Trophoblast cell (in vitro differentiated cells and primary cell): ENCODE measurements at regions not wholly inside any gene's neighbourhood (a gene's known extent, or its start where the extent isn't known, plus 50 kb on each side); places are given as distances from the start of the nearest gene placed in this dataset.

ENCODE experiments used
- DNase-seq, 2 donors: peaks; one replicate each; pipeline ENCODE4 v3.0.0-alpha.2; 2016
- H2AFZ ChIP-seq: 2 replicates; pipeline ENCODE4 v1.6.1; 2013; ENCODE audit warnings: low read length, moderate library complexity, mild to moderate bottlenecking; ENCODE audit not compliant: insufficient read depth, poor library complexity
- H2AK5ac ChIP-seq: 2 replicates; pipeline ENCODE4 v1.6.1; 2013; ENCODE audit warnings: mild to moderate bottlenecking, low read length
- H2BK120ac ChIP-seq: 2 replicates; pipeline ENCODE4 v1.6.1; 2013; ENCODE audit warnings: low read length, mild to moderate bottlenecking, moderate library complexity; ENCODE audit not compliant: insufficient read depth, poor library complexity
- H2BK12ac ChIP-seq: 2 replicates; pipeline ENCODE4 v1.6.1; 2013; ENCODE audit warnings: mild to moderate bottlenecking, low read length, moderate library complexity
- H2BK5ac ChIP-seq: 2 replicates; pipeline ENCODE4 v1.6.1; 2013; ENCODE audit warnings: low read length, low read depth, moderate library complexity, mild to moderate bottlenecking; ENCODE audit not compliant: poor library complexity
- H3K14ac ChIP-seq: 2 replicates; pipeline ENCODE4 v1.6.1; 2013; ENCODE audit warnings: mild to moderate bottlenecking, low read length
- H3K18ac ChIP-seq: 2 replicates; pipeline ENCODE4 v1.6.1; 2013; ENCODE audit warnings: mild to moderate bottlenecking, low read length
- H3K23ac ChIP-seq: 2 replicates; pipeline ENCODE4 v1.6.1; 2013; ENCODE audit warnings: low read length
- H3K27ac ChIP-seq: 2 replicates; pipeline ENCODE4 v1.5.1; 2013; ENCODE audit warnings: low read depth, mild to moderate bottlenecking, inconsistent platforms, low read length, moderate library complexity
- H3K27me3 ChIP-seq: 2 replicates; pipeline ENCODE4 v1.6.1; 2013; ENCODE audit warnings: inconsistent platforms, mild to moderate bottlenecking, low read length, moderate library complexity; ENCODE audit not compliant: insufficient read depth
- H3K36me3 ChIP-seq, 2 experiments: 1 replicate in 1 of 2; 2 replicates in 1 of 2; pipeline ENCODE4 v1.6.1; 2013; ENCODE audit warnings: low read length in 2 of 2, mild to moderate bottlenecking in 2 of 2, moderate library complexity in 1 of 2; ENCODE audit not compliant: insufficient read depth in 2 of 2, control insufficient read depth in 1 of 2
- H3K4ac ChIP-seq: 2 replicates; pipeline ENCODE4 v1.6.1; 2013; ENCODE audit warnings: low read depth, mild to moderate bottlenecking, low read length, moderate library complexity
- H3K4me1 ChIP-seq, 2 experiments: 1 replicate in 1 of 2; 2 replicates in 1 of 2; pipeline ENCODE4 v1.6.1; 2013; ENCODE audit warnings: low read length in 2 of 2, mild to moderate bottlenecking in 2 of 2, moderate library complexity in 1 of 2; ENCODE audit not compliant: insufficient read depth in 2 of 2, control insufficient read depth in 1 of 2
- H3K4me2 ChIP-seq: 2 replicates; pipeline ENCODE4 v1.6.1; 2013; ENCODE audit warnings: inconsistent platforms, mild to moderate bottlenecking, low read length, moderate library complexity
- H3K4me3 ChIP-seq: 2 replicates; pipeline ENCODE4 v1.5.1; 2013; ENCODE audit warnings: mild to moderate bottlenecking, low read depth, low read length, inconsistent platforms
- H3K79me1 ChIP-seq: one replicate; pipeline ENCODE4 v1.6.1; 2013; ENCODE audit warnings: low read length
- H3K79me2 ChIP-seq: 2 replicates; pipeline ENCODE4 v1.6.1; 2013; ENCODE audit warnings: low read length, mild to moderate bottlenecking; ENCODE audit not compliant: control insufficient read depth, insufficient read depth, poor library complexity
- H3K9ac ChIP-seq: 2 replicates; pipeline ENCODE4 v1.6.1; 2013; ENCODE audit warnings: mild to moderate bottlenecking, low read length
- H3K9me3 ChIP-seq: 2 replicates; pipeline ENCODE4 v1.6.1; 2013; ENCODE audit warnings: low read depth, mild to moderate bottlenecking, control low read depth, inconsistent platforms, low read length; ENCODE audit not compliant: insufficient read depth
- H4K12ac ChIP-seq: 2 replicates; pipeline ENCODE4 v1.6.1; 2013; ENCODE audit warnings: low read depth, mild to moderate bottlenecking, low read length, moderate library complexity
- H4K8ac ChIP-seq: 2 replicates; pipeline ENCODE4 v1.6.1; 2013; ENCODE audit warnings: low read depth, mild to moderate bottlenecking, low read length, moderate library complexity
- H4K91ac ChIP-seq: one replicate; pipeline ENCODE4 v1.6.1; 2013; ENCODE audit warnings: low read depth, mild to moderate bottlenecking, low read length, moderate library complexity
- WGBS: extraction: QIAGEN DNeasy Blood & Tissue Kit; methylation state at CpG from one replicate; pipeline ENCODE4 v1.1.7; 2013; ENCODE audit warnings: missing lambda C conversion rate; ENCODE audit not compliant: insufficient read length, insufficient coverage; ENCODE audit errors: extremely low coverage; 5-methylcytosine and 5-hydroxymethylcytosine counted together

DNA sequence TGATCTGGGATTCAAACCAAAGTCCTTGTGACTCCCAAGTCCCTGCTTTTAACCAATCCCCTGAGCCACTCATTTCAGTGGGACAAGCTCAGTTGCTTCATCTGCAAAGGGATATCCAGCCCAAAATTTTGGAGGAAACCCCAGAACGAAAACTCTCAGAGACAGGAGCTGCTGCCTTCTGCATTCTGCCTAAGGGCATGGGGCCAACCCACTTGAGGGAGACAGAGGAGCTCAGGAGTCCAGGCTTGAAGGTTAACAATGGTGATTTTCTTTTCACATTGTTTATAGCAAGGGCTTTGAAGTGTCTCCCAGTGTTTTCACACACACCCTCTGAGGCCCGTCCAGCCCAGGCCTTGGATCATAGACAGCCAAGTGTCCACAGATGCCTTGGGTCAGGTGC lies 148.1 kb upstream of the CTTNBP2NL start:
- Histone ChIP-seq H3K27me3 (no peaks in the 10 kb centered on the region), H3K23ac (no peak overlapping the region), H4K12ac (no peak overlapping the region), H2AFZ (no peak overlapping the region), H2BK12ac (no peak overlapping the region), H3K4me1 (no peaks in the 10 kb centered on the region), H3K14ac (no peak overlapping the region), H3K9ac (no peak overlapping the region), H3K4me2 (no peak overlapping the region), H3K4ac (no peak overlapping the region), H2BK5ac (no peak overlapping the region), H2BK120ac (no peak overlapping the region), H4K8ac (no peak overlapping the region), H3K79me1 (no peaks in the 10 kb centered on the region), H3K79me2 (no peaks in the 10 kb centered on the region), H3K36me3 (no peaks in the 10 kb centered on the region), H3K18ac (no peak overlapping the region), H3K9me3 (no peaks in the 10 kb centered on the region), H2AK5ac (no peak overlapping the region), H3K4me3 (no peak overlapping the region), H4K91ac (no peak overlapping the region), H3K27ac (no peak overlapping the region)
- no CpG with 5 or more reads among the region's 2 CpGs for WGBS
- no peak for DNase-seq

DNA sequence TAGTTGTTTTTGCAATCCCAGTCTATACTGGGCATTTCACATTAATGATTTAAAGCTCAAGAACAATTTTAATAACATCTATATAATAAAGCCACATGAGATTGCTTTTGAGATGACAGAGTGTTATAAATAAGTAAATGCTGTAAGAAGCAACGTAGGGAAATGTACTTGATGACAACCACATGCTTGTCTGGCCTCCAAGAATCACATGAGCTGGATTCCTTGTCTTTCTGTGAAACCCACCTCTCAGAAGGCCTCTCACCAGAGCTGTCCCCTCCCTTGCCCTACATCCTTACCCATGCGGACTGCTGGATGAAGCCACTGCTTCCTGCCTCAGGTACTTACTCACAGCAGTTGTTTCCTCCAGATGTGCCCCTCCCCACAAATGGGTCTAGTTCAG lies 145.1 kb upstream of the CTTNBP2NL start:
- no peak overlapping the region for H3K9ac ChIP-seq
- H4K8ac ChIP-seq: no peak overlapping the region
- no peak overlapping the region for H3K14ac ChIP-seq
- no peak overlapping the region for H4K12ac ChIP-seq
- no peak for DNase-seq
- H4K91ac ChIP-seq: no peak overlapping the region
- H3K27ac ChIP-seq: no peak overlapping the region
- no peak overlapping the region for H2AK5ac ChIP-seq
- no peaks in the 10 kb centered on the region for H3K9me3 ChIP-seq
- H3K79me1 ChIP-seq: no peaks in the 10 kb centered on the region
- H3K4me3 ChIP-seq: no peak overlapping the region
- no peak overlapping the region for H3K18ac ChIP-seq
- H3K79me2 ChIP-seq: no peaks in the 10 kb centered on the region
- no peak overlapping the region for H3K23ac ChIP-seq
- no peaks in the 10 kb centered on the region for H3K36me3 ChIP-seq
- H2BK12ac ChIP-seq: no peak overlapping the region
- no CpG with 5 or more reads among the region's 2 CpGs for WGBS
- H3K4me1 ChIP-seq: no peaks in the 10 kb centered on the region
- no peaks in the 10 kb centered on the region for H3K27me3 ChIP-seq
- H2AFZ ChIP-seq: no peak overlapping the region
- no peak overlapping the region for H3K4me2 ChIP-seq
- no peak overlapping the region for H3K4ac ChIP-seq
- H2BK120ac ChIP-seq: no peak overlapping the region
- H2BK5ac ChIP-seq: no peak overlapping the region

DNA sequence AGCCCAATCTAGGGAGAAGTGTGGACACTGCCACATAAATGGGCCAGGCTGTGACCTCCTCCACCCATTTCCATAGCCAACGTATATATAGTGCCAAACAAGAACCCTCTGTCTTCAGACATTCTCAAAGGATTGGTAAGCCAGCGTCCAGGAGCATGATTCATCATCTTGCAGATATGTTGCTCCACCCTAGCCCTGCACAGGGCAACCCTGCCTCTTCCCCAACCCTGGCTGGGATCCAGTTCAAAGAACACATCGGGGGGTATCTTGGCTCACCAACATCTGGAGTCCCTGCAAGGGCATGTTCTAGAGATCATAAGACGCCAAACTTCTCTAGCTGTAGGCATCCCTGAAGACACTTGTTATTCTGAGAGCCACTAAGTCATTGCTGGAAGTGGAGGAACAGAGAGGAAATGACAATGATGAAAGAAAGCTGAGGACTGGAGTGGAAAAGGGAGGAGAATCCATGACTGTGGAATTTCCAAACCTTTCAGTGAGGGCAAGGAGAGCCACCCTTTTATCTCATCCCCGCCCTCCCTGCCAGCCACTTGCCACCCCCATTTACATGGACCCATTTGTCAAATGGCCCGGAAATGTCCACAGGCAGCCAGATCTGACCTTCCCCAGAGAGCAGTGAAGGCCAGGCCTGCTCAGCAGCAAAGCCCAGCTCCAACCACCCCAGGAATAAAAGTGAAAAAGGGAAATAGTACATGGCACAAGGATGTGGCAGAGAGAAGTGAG lies 144.1 kb upstream of the CTTNBP2NL start:
- Histone ChIP-seq H2BK5ac (no peak overlapping the region), H3K4me3 (no peak overlapping the region), H2BK120ac (no peak overlapping the region), H3K36me3 (no peaks in the 10 kb centered on the region), H3K14ac (no peak overlapping the region), H4K91ac (no peak overlapping the region), H3K79me2 (no peaks in the 10 kb centered on the region), H4K12ac (no peak overlapping the region), H3K4me1 (no peaks in the 10 kb centered on the region), H2AFZ (no peak overlapping the region), H3K4ac (no peak overlapping the region), H3K79me1 (no peaks in the 10 kb centered on the region), H3K18ac (no peak overlapping the region), H3K9me3 (no peaks in the 10 kb centered on the region), H3K9ac (no peak overlapping the region), H3K23ac (no peak overlapping the region), H2AK5ac (no peak overlapping the region), H3K27me3 (no peaks in the 10 kb centered on the region), H3K27ac (no peak overlapping the region), H4K8ac (no peak overlapping the region), H3K4me2 (no peak overlapping the region), H2BK12ac (no peak overlapping the region)
- DNase-seq: peak; percentile 14 to 53
- no CpG with 5 or more reads among the region's 6 CpGs for WGBS

DNA sequence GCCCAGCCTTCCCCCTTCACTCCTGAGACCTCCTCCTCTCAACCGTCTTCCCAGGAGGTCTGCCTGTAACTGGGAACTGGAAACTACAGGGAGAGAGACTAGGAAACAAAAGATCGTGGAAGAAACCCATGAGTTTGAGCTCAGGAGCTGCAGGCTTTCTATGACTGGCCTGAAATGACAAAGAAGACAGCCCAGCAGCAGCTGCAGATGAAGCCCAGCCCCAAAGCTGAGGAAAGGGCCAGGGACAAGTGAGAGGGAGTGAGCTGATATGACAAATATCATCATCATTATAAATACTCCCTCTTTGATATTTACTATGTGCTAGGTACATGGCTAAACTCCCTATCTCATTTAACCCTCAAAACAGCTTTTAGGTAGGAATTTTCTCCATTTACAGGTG lies 142.6 kb upstream of the CTTNBP2NL start:
- H3K27me3 ChIP-seq: no peaks in the 10 kb centered on the region
- H2BK12ac ChIP-seq: no peak overlapping the region
- H3K4me1 ChIP-seq: no peaks in the 10 kb centered on the region
- DNase-seq: no peak
- H3K9me3 ChIP-seq: no peaks in the 10 kb centered on the region
- no peak overlapping the region for H2BK5ac ChIP-seq
- no peak overlapping the region for H3K23ac ChIP-seq
- no peak overlapping the region for H3K4me2 ChIP-seq
- no peak overlapping the region for H3K27ac ChIP-seq
- no peak overlapping the region for H2AK5ac ChIP-seq
- no peaks in the 10 kb centered on the region for H3K79me1 ChIP-seq
- no peak overlapping the region for H4K8ac ChIP-seq
- H3K4me3 ChIP-seq: no peak overlapping the region
- no peak overlapping the region for H3K18ac ChIP-seq
- no peaks in the 10 kb centered on the region for H3K36me3 ChIP-seq
- WGBS: no CpG with 5 or more reads among the region's 2 CpGs
- no peak overlapping the region for H3K9ac ChIP-seq
- no peak overlapping the region for H3K4ac ChIP-seq
- H3K79me2 ChIP-seq: no peaks in the 10 kb centered on the region
- no peak overlapping the region for H2BK120ac ChIP-seq
- no peak overlapping the region for H3K14ac ChIP-seq
- H4K12ac ChIP-seq: no peak overlapping the region
- no peak overlapping the region for H4K91ac ChIP-seq
- no peak overlapping the region for H2AFZ ChIP-seq
